Inflammatory macrophage (primary cell): ENCODE measurements at regions not wholly inside any gene's neighbourhood (a gene's known extent, or its start where the extent isn't known, plus 50 kb on each side); places are given as distances from the start of the nearest gene placed in this dataset.
"Not testable (repeated sequence)": the region's sequence is repeated elsewhere in the genome, so short reads cannot be mapped to it uniquely, and the experiment has no call there.

Source experiments
- DNase-seq, 2 donors: peaks; one replicate each; pipeline ENCODE4 v3.0.0-alpha.2; 2020 to 2022

DNA sequence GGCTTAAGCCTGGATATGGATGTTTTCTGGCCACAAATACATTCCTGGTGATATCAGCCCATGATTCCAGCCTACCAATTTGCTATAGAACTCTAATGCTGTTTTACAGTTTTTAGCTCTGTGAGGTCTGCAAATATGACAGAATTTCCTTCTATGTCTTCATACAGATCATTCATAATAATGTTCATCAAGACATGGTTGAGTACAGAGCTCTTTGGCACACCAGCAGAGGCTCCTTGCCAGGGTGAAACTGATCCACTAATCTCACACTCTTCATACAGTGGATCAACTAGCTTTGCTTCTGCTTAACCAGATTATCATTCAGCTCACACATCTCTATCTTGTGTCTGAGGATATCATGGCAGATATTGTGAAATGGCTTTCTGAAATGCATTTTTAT lies 672.1 kb downstream of the STK39 start:
- no peak for DNase-seq

GRCh38 chr2:167572883-167573619 lies 674.3 kb downstream of the STK39 start:
- no peak for DNase-seq

GRCh38 chr2:167570370-167570769 lies 677.0 kb downstream of the STK39 start:
- no peak for DNase-seq

DNA sequence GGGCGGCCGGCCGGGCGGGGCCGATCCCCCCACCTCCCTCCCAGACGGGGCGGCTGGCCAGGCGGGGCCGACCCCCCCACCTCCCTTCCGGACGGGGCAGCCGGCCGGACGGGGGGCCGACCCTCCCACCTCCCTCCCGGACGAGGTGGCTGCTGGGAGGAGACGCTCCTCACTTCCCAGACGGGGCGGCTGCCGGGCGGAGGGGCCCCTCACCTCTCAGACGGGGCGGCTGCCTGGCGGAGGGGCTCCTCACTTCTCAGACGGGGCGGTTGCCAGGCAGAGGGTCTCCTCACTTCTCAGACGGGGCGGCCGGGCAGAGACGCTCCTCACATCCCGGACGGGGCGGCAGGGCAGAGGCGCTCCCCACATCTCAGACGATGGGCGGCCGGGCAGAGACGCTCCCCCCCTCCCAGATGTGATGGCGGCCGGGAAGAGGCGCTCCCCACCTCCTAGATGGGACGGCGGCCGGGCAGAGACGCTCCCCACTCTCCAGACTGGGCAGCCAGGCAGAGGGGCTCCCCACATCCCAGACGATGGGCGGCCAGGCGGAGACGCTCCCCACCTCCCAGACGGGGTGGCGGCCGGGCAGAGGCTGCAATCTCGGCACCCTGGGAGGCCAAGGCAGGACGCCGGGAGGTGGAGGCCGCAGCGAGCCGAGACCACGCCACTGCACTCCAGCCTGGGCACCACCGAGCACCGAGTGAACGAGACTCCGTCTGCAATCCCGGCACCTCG lies 675.8 kb downstream of the XIRP2 start:
- not testable (repeated sequence) for DNase-seq

DNA sequence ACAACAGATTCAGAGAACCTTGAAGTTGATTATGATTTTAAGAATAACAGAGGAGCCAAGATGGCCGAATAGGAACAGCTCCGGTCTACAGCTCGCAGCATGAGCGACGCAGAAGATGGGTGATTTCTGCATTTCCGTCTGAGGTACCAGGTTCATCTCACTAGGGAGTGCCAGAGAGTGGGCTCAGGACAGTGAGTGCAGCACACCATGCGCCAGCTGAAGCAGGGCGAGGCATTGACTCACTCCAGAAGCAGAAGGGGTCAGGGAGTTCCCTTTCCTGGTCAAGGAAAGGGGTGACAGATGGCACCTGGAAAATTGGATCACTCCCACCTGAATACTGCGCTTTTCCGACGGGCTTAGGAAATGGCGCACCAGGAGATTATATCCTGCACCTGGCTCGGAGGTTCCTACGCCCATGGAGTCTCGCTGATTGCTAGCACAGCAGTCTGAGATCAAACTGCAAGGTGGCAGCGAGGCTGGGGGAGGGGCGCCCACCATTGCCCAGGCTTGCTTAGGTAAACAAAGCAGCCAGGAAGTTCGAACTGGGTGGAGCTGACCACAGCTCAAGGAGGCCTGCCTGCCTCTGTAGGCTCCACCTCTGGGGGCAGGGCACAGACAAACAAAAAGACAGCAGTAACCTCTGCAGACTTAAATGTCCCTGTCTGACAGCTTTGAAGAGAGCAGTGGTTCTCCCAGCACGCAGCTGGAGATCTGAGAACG lies 670.2 kb downstream of the XIRP2 start:
- not testable (repeated sequence) for DNase-seq

- DNase-seq, result no peak
These were observed 666.9 kb downstream of the XIRP2 start for GRCh38 chr2:167555098-167555720.

DNA sequence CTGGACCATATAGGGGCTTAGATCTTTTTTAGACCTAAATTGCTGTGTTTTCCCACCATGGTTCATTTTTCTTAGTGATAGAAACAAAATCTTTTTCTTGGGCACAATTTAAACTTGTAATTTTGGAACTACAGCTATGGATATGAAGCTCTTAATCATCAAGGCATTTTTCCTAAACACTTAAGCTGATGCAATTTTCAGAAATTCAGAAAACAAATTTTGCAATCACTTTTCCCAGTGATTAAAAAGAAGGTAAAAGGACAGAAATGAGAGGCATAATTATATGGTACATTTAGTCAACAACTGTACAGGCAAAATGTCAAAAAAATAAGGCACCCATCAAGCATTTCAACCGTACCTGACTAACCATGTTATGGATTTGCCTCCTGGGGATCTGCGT lies 665.4 kb downstream of the XIRP2 start:
- no peak for DNase-seq

DNA sequence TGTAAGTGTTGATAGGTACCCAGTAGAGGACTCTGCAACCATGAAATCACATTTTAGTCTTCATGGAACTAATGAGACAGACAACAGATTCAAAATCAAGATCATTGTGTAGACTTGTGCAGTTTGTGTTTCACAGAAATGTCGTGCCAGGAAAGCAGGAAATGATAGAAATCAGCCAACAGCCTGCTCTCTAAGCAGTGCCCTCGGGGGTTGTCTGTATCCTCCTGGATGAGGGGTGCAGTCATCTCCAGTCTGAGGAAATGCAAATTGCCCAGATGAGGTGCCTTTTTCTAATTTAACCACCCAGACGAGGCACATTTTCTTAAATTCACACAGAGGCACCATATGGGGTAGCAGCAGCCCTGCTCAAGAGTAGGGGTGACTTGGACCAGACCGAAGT lies 663.1 kb downstream of the XIRP2 start:
- DNase-seq, result no peak

GRCh38 chr2:167550448-167550847 lies 662.2 kb downstream of the XIRP2 start:
- no peak for DNase-seq

DNA sequence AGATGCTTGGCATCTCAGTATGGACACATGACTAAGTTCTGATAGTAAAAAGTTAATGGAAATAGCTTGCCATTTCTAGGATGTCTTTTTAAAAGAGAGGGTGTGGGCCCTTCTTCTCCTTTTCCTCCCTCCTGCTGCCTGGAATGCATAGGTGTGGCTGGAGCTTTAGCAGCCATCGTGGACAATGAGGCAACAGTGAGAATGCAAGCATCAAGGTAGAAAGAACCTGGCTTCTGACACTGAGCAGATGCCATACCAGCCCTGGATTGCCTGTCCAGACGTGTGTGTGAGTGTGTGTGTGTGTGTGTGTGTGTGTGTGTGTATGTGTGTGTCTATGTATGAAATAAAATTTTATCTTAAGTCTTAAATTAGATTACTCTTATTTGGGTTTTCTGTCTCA lies 660.1 kb downstream of the XIRP2 start:
- no peak for DNase-seq

DNA sequence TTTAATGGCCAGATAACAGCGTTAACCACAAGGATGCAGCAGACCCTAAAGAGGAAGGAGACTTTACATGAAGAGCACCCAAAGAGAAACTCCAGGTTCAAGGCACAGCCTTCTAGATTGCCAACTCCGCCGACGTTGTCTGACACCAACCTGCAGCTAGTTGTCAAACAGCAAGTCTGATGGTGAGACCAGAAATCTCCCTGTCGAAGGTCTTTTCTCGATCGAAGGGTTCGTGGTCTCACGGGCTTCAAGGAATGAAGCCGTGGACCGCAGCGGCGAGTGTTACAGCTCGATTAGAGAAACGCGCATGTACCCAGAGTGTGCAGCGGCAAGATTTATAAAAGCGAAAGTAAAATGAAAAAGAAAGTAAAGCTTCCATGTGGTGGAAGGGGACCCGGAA lies 656.3 kb downstream of the XIRP2 start:
- no peak for DNase-seq

- no peak for DNase-seq
These were observed 655.4 kb downstream of the XIRP2 start for GRCh38 chr2:167543721-167544120.

- no peak for DNase-seq
These were observed 649.5 kb downstream of the XIRP2 start for GRCh38 chr2:167537743-167538142.

- no peak for DNase-seq
These were observed 646.2 kb downstream of the XIRP2 start for GRCh38 chr2:167534443-167534842.

DNA sequence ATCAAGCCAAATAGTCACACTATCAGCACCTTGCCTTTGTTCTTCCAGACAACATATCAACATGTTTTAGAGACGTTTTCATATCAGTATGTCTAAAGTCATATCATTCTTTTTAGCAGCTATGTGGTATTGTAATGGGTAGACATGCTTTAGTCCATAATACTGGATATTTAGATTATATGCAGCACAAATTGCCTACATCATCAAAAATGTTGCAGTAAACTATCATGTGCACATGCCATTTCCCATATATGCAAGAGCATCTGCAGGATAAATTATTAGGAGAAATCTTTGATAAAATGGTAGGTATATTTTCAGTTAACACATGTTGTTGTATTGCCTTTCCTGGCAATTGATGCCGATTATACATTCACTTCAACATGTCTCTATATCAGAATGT lies 636.5 kb downstream of the XIRP2 start:
- no peak for DNase-seq

- DNase-seq, result no peak
These were observed 621.9 kb downstream of the XIRP2 start for GRCh38 chr2:167510071-167510759.

DNA sequence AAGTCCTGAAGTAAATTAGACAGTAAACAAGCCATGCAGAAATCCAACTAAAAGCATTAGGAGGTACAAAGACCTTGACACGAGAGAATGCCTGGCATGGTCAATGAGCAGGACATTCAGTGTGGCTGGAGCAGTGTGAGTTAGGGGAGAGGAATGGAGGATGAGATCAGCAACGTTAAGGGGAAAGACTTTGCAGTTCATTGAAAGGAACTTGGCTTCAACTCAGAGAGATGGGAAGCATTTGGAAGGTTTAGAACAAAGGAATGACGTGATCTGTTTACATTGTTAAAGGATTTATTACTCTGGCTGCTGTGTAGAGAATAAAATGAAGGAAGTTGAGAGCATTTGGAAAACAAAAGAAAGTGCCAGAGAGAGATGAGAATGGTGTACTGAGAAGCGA lies 621.3 kb downstream of the XIRP2 start:
- no peak for DNase-seq

DNA sequence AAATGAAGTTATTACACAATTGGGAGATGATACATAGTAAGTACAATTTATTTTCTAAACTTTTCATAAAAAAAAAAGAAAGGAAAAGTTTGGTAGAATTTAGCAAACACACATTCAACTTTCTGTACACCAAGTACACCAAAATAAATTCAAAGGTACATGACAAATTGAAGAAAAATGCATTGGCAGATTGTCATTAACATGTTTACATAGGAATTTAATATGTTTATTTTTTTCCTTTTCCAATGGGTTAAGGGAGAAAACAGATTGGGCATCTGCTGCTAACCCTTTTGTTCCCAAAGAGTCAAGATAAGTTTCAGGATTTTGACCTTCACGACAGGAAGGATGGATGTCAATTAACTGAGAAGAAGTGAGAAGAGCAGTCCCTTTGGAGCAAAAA lies 620.4 kb downstream of the XIRP2 start:
- no peak for DNase-seq

- DNase-seq, result no peak
These were observed 618.1 kb downstream of the XIRP2 start for GRCh38 chr2:167506395-167506794.

DNA sequence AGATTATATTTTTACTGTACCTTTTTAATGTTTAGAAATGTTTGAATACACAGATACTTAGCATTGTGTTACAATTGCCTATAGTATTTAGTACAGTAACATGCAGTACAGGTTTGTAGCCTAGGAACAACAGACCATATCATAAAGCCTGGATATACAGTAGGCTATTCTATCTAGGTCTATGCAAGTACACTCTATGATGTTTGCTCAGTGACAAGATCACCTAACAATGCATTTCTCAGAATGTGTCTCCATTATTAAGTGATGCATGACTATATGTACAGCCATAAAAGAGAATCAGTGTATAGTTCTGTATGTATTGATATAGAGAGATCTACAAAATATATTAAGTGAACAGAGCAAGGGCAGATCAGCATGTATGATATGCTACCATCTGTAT lies 616.4 kb downstream of the XIRP2 start:
- no peak for DNase-seq

DNA sequence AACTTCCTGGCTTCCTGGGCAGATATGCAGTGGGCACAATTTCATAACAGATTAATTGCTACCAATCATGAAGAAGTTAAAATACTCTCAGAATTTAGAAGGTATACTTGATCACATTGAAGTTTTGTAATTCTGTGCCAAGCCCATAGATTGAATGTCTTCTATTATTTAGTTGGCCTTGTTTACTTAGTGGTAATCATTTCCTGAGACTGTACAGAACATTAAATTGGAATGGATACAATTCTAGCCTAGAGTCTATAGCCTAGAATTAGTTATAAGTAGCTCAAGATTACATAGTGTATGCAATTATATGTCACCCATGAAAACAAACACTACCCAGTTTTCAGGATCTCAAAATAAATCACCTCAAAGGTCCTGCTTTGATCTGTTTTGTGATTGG lies 615.8 kb downstream of the XIRP2 start:
- no peak for DNase-seq

GRCh38 chr2:167501618-167502017 lies 613.3 kb downstream of the XIRP2 start:
- no peak for DNase-seq

GRCh38 chr2:167493862-167494261 lies 605.6 kb downstream of the XIRP2 start:
- DNase-seq, result no peak
